BLaER1 (cell line): ENCODE measurements at regions not wholly inside any gene's neighbourhood (a gene's known extent, or its start where the extent isn't known, plus 50 kb on each side); places are given as distances from the start of the nearest gene placed in this dataset.
"Not testable (repeated sequence)": the region's sequence is repeated elsewhere in the genome, so short reads cannot be mapped to it uniquely, and the experiment has no call there.

Experiments
- H3K27ac ChIP-seq: shearing (Covaris generic); formaldehyde crosslinking; 2 replicates; pipeline ENCODE4 v1.8.1; 2022
- H3K27me3 ChIP-seq: shearing (Covaris generic); formaldehyde crosslinking; 2 replicates; pipeline ENCODE4 v1.8.1; 2022
- H3K36me3 ChIP-seq: shearing (Covaris generic); formaldehyde crosslinking; 2 replicates; pipeline ENCODE4 v1.8.1; 2022
- H3K4me1 ChIP-seq: shearing (Covaris generic); formaldehyde crosslinking; 2 replicates; pipeline ENCODE4 v1.8.1; 2022
- H3K4me2 ChIP-seq: shearing (Covaris generic); formaldehyde crosslinking; 2 replicates; pipeline ENCODE4 v1.8.1; 2022
- H3K4me3 ChIP-seq: shearing (Covaris generic); formaldehyde crosslinking; 2 replicates; pipeline ENCODE4 v1.8.1; 2022
- H3K9ac ChIP-seq: shearing (Covaris generic); formaldehyde crosslinking; 2 replicates; pipeline ENCODE4 v1.8.1; 2022
- H3K9me3 ChIP-seq: shearing (Covaris generic); formaldehyde crosslinking; 2 replicates; pipeline ENCODE4 v1.8.1; 2022
- H4K20me1 ChIP-seq: shearing (Covaris generic); formaldehyde crosslinking; 2 replicates; pipeline ENCODE4 v1.8.1; 2022
- Cebpa-rat ChIP-seq: shearing (Covaris generic); IDR thresholded peaks from 2 replicates; pipeline ENCODE4 v1.8.1; 2022

DNA sequence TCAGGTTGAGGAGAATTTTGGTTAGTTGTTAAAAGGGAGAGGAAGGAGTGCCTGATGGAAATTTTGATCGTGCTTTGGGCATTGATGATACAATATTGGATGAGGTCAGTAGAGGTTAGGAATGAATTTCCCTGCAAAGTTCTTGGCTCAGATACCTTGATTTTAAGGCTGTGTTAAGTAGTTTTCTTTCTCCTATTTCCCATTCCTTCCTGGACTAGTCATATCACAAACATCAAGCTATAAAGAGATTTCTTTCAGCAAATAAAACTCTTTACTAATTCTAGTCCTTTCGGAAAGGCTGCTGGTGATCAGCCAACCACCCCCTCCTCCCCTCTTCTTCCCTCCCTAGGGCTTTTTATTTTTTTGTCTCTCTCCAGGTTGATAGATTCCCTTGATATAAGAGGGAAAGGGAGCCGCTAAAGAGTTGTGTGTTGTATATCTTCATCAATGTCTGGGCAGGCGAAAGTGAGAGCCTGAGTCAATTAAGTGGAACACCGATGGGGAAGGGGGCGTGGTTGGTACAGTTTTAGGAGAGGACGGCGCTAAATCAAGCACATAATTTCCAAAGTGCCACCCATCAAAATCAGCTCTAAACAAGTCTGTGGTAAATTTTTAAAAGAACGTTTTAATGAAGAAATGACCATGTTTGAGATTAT, 100.1 kb upstream of the PLXNA2 start:
- Histone ChIP-seq H3K9ac (no peak overlapping the region), H3K4me2 (no peak overlapping the region), H3K4me3 (no peak overlapping the region), H3K27ac (no peak overlapping the region), H3K4me1 (no peaks in the 10 kb centered on the region), H3K27me3 (no peaks in the 10 kb centered on the region), H4K20me1 (no peaks in the 10 kb centered on the region), H3K9me3 (no peaks in the 10 kb centered on the region), H3K36me3 (no peaks in the 10 kb centered on the region)
- TF ChIP-seq Cebpa-rat, result no peak

GRCh38 chr1:208347191-208347590, 103.0 kb upstream of the PLXNA2 start:
- H3K4me3 ChIP-seq, result no peak overlapping the region
- H3K36me3 ChIP-seq, result no peaks in the 10 kb centered on the region
- H4K20me1 ChIP-seq, result no peaks in the 10 kb centered on the region
- no peak overlapping the region for H3K9ac ChIP-seq
- no peaks in the 10 kb centered on the region for H3K27me3 ChIP-seq
- H3K4me1 ChIP-seq, result no peaks in the 10 kb centered on the region
- H3K4me2 ChIP-seq, result no peak overlapping the region
- no peak overlapping the region for H3K27ac ChIP-seq
- H3K9me3 ChIP-seq, result no peaks in the 10 kb centered on the region
- no peak for TF ChIP-seq Cebpa-rat

- Histone ChIP-seq H3K27ac (no peak overlapping the region), H3K9ac (no peak overlapping the region), H3K9me3 (no peaks in the 10 kb centered on the region), H3K4me3 (no peak overlapping the region), H4K20me1 (no peaks in the 10 kb centered on the region), H3K4me1 (no peaks in the 10 kb centered on the region), H3K4me2 (no peak overlapping the region), H3K36me3 (no peaks in the 10 kb centered on the region), H3K27me3 (no peaks in the 10 kb centered on the region)
- no peak for TF ChIP-seq Cebpa-rat
These were observed 105.6 kb upstream of the PLXNA2 start for GRCh38 chr1:208349694-208350330.

GRCh38 chr1:208350815-208351214, 106.6 kb upstream of the PLXNA2 start:
- H3K4me1 ChIP-seq, result no peaks in the 10 kb centered on the region
- no peaks in the 10 kb centered on the region for H4K20me1 ChIP-seq
- no peaks in the 10 kb centered on the region for H3K36me3 ChIP-seq
- H3K27ac ChIP-seq, result no peak overlapping the region
- no peak for TF ChIP-seq Cebpa-rat
- no peak overlapping the region for H3K4me3 ChIP-seq
- no peak overlapping the region for H3K4me2 ChIP-seq
- no peaks in the 10 kb centered on the region for H3K9me3 ChIP-seq
- H3K9ac ChIP-seq, result no peak overlapping the region
- no peaks in the 10 kb centered on the region for H3K27me3 ChIP-seq

GRCh38 chr1:208351838-208352237, 107.7 kb upstream of the PLXNA2 start:
- Histone ChIP-seq H3K27ac (no peak overlapping the region), H3K4me3 (no peak overlapping the region), H3K36me3 (no peaks in the 10 kb centered on the region), H3K4me1 (no peaks in the 10 kb centered on the region), H3K9me3 (no peaks in the 10 kb centered on the region), H3K4me2 (no peak overlapping the region), H3K9ac (no peak overlapping the region), H3K27me3 (no peaks in the 10 kb centered on the region), H4K20me1 (no peaks in the 10 kb centered on the region)
- TF ChIP-seq Cebpa-rat, result no peak

DNA sequence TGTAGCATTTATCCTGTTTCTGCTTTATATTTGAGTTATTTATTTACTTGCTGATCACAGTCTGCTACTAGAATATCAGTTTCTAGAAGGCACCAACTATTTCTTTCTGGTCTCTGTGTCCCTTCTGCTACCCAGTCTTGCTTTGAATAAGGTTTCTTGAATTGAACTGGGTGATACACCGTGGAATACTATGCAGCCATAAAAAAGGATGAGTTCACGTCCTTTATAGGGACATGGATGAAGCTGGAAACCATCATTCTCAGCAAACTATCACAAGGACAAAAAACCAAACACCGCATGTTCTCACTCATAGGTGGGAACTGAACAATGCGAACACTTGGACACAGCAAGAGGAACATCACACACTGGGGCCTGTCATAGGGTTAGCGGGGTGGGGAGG, 109.6 kb upstream of the PLXNA2 start:
- H3K27ac ChIP-seq, result not testable (repeated sequence)

GRCh38 chr1:208357644-208358507, 113.7 kb upstream of the PLXNA2 start:
- Histone ChIP-seq H3K4me2 (no peak overlapping the region), H3K27me3 (no peaks in the 10 kb centered on the region), H3K9ac (no peak overlapping the region), H3K4me1 (peaks cover 5% of the 10 kb centered on the region), H3K36me3 (no peaks in the 10 kb centered on the region), H3K9me3 (no peaks in the 10 kb centered on the region), H3K4me3 (no peak overlapping the region), H4K20me1 (no peaks in the 10 kb centered on the region), H3K27ac (no peak overlapping the region)
- no peak for TF ChIP-seq Cebpa-rat

More for the DNA sequence above, 109.6 kb upstream of the PLXNA2 start:
- not testable (repeated sequence) for H3K4me2 ChIP-seq, H3K36me3 ChIP-seq, H3K9ac ChIP-seq, H3K4me3 ChIP-seq, H3K9me3 ChIP-seq, H4K20me1 ChIP-seq, H3K27me3 ChIP-seq, H3K4me1 ChIP-seq

DNA sequence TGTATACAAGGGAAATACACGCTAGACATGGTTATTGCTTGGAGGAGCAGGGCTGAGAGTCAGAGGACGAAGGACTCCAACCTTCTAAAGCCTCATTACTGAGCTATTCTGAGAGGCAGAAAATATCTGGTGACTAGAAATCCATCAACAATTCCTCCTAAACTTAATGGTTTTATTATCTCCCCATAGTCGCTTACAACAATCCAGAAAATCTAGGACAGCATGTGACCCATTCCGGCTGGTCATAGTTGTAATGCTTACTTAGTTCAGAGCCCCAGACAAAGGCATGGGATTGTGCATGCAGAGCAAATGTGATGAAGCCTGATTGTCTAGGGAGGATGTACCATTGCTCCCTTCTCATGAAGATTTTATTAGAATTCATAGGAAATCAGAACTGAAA, 114.5 kb upstream of the PLXNA2 start:
- H3K27ac ChIP-seq, result no peak overlapping the region
- no peaks in the 10 kb centered on the region for H3K36me3 ChIP-seq
- no peak overlapping the region for H3K9ac ChIP-seq
- H3K4me2 ChIP-seq, result no peak overlapping the region
- H3K27me3 ChIP-seq, result no peaks in the 10 kb centered on the region
- H3K9me3 ChIP-seq, result no peaks in the 10 kb centered on the region
- TF ChIP-seq Cebpa-rat, result no peak
- no peaks in the 10 kb centered on the region for H4K20me1 ChIP-seq
- peaks cover 5% of the 10 kb centered on the region for H3K4me1 ChIP-seq
- H3K4me3 ChIP-seq, result no peak overlapping the region

DNA sequence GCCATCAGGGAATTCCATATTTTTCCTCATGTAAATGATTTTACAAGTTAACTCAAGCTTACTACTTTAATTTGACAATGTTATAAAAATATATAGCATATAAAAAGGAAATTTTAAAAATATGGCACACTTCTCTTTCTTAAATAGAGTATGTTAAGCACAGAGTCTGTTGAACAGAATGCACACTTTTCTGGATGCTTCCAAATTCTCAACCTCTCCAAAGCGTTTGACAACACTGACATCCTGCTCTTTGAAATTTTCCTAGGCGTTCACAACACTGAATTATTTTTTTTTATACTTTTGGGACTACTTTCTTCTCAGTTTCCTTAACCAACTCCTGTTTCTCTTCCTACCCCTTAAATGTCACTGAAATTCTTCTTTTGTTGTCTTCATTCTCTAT, 117.8 kb upstream of the PLXNA2 start:
- Histone ChIP-seq H3K9me3 (no peaks in the 10 kb centered on the region), H3K36me3 (no peaks in the 10 kb centered on the region), H3K4me3 (no peak overlapping the region), H3K4me2 (no peak overlapping the region), H3K4me1 (peaks cover 5% of the 10 kb centered on the region), H3K9ac (no peak overlapping the region), H4K20me1 (no peaks in the 10 kb centered on the region), H3K27ac (no peak overlapping the region), H3K27me3 (no peaks in the 10 kb centered on the region)
- no peak for TF ChIP-seq Cebpa-rat

GRCh38 chr1:208366559-208366958, 122.4 kb upstream of the PLXNA2 start:
- Histone ChIP-seq H3K4me1 (peaks cover 5% of the 10 kb centered on the region), H3K4me2 (no peak overlapping the region), H3K4me3 (no peak overlapping the region), H4K20me1 (no peaks in the 10 kb centered on the region), H3K9me3 (no peaks in the 10 kb centered on the region), H3K27ac (no peak overlapping the region), H3K27me3 (no peaks in the 10 kb centered on the region), H3K9ac (no peak overlapping the region), H3K36me3 (no peaks in the 10 kb centered on the region)
- no peak for TF ChIP-seq Cebpa-rat
